BLaER1 treated with 17β-estradiol and CSF1 and Interleukin-3, amounts not matched to agents 10 nM and 100 nM (cell line): ENCODE measurements at regions not wholly inside any gene's neighbourhood (a gene's known extent, or its start where the extent isn't known, plus 50 kb on each side); places are given as distances from the start of the nearest gene placed in this dataset.

Experiments used
- H3K27ac ChIP-seq, 11 experiments: shearing (Covaris generic); formaldehyde crosslinking; 2 replicates each; pipeline ENCODE4 v1.8.1; 2022
- H3K27me3 ChIP-seq, 11 experiments: shearing (Covaris generic); formaldehyde crosslinking; 2 replicates each; pipeline ENCODE4 v1.8.1; 2022
- H3K36me3 ChIP-seq, 11 experiments: shearing (Covaris generic); formaldehyde crosslinking; 2 replicates each; pipeline ENCODE4 v1.8.1; 2022
- H3K4me1 ChIP-seq, 10 experiments: shearing (Covaris generic); formaldehyde crosslinking; 2 replicates each; pipeline ENCODE4 v1.8.1; 2022
- H3K4me2 ChIP-seq, 11 experiments: shearing (Covaris generic); formaldehyde crosslinking; 2 replicates each; pipeline ENCODE4 v1.8.1; 2022
- H3K4me3 ChIP-seq, 10 experiments: shearing (Covaris generic); formaldehyde crosslinking; 2 replicates each; pipeline ENCODE4 v1.8.1; 2022
- H3K9ac ChIP-seq, 11 experiments: shearing (Covaris generic); formaldehyde crosslinking; 2 replicates each; pipeline ENCODE4 v1.8.1; 2022
- H3K9me3 ChIP-seq, 11 experiments: shearing (Covaris generic); formaldehyde crosslinking; replicated peaks in 1 of 11; 2 replicates each; pipeline ENCODE4 v1.8.1; 2022
- H4K20me1 ChIP-seq, 11 experiments: shearing (Covaris generic); formaldehyde crosslinking; 2 replicates each; pipeline ENCODE4 v1.8.1; 2022
- Cebpa-rat ChIP-seq, 11 experiments: shearing (Covaris generic); IDR thresholded peaks; 2 replicates each; pipeline ENCODE4 v1.8.1; 2022

DNA sequence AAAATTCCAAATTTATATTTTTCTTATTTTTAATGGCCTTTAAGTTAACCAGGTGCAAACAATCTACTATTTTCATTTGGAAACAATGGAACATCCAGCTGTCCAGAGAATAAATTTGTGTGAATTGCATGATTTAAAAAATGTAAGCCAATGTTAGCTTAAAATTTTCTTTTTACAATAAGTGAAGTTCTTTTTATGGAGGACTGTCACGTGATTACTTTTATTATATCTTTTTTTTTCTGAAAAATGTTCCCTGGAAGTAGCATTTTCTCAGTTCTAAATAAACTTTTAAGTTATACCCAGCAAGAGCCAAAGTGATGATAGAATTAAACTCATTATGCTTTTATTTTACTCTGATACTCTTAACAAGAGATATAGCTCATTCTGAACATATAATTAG, 267.7 kb upstream of the SLC35B3 start:
- Histone ChIP-seq H4K20me1 (no peaks in the 10 kb centered on the region), H3K27me3 (no peaks in the 10 kb centered on the region), H3K36me3 (no peaks in the 10 kb centered on the region), H3K4me2 (no peak overlapping the region), H3K27ac (no peak overlapping the region), H3K4me3 (no peak overlapping the region), H3K9ac (no peak overlapping the region), H3K9me3 (no peaks in the 10 kb centered on the region), H3K4me1 (peaks cover 0 to 5% (median 0%) of the 10 kb centered on the region in 10 experiments; a peak in 2 of 20 replicates)
- no peak for TF ChIP-seq Cebpa-rat (IDR thresholded peaks at IDR 0.05)

- H3K4me2 ChIP-seq: no peak overlapping the region
- no peaks in the 10 kb centered on the region for H3K27me3 ChIP-seq
- no peak overlapping the region for H3K9ac ChIP-seq
- peaks cover 17 to 25% (median 22%) of the 10 kb centered on the region in 11 experiments for H3K9me3 ChIP-seq
- TF ChIP-seq Cebpa-rat (IDR thresholded peaks at IDR 0.05): no peak
- no peak overlapping the region for H3K27ac ChIP-seq
- H4K20me1 ChIP-seq: no peaks in the 10 kb centered on the region
- no peak overlapping the region for H3K4me3 ChIP-seq
- H3K4me1 ChIP-seq: no peaks in the 10 kb centered on the region
- no peaks in the 10 kb centered on the region for H3K36me3 ChIP-seq
These were observed 253.5 kb upstream of the SLC35B3 start for GRCh38 chr6:8688821-8689220.

DNA sequence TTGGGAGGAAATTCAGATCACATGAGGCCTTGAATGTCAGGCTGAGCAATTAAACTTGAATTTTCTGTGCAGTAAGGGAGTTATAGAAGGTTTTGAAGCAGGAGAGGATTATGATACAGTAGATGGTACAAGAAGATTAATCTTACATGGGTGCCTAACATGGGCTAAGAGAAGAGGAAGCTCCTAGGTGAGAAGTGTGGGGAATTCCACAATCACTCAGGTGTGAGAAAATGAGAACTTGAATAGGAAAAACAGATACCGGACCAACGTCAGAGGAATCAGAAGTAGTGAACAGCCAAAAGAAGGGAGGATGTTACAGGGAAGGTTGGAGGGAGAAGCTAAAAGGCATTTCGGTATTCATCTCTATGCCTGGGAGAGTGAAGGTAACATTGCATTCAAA, 250.7 kb upstream of the SLC35B3 start:
- Histone ChIP-seq H3K36me3 (no peaks in the 10 kb centered on the region), H3K9me3 (no peaks in the 10 kb centered on the region), H3K4me2 (no peak overlapping the region), H3K4me3 (no peak overlapping the region), H3K4me1 (no peaks in the 10 kb centered on the region), H4K20me1 (no peaks in the 10 kb centered on the region), H3K27ac (no peak overlapping the region), H3K9ac (no peak overlapping the region), H3K27me3 (no peaks in the 10 kb centered on the region)
- TF ChIP-seq Cebpa-rat (IDR thresholded peaks at IDR 0.05): no peak

DNA sequence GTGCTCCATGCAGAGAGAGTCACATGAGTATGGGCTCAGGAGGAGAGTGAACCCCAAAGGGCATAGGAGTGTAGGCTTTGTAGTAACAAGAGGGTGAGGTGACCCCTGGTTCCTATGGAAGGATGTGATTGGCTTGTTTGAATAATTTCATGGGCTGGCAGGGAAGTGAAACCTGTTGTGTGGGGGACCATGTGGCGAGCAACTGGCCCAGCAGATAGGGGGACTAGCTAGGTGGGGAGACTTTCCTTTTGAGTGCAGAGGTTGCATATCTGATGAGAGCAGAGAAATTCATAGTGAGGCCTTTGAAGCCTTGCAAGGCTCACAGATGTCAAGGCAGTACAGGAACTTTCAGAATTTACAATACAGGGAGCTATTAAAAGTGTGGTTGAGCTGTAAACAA, 247.9 kb upstream of the SLC35B3 start:
- Histone ChIP-seq H3K27me3 (no peaks in the 10 kb centered on the region), H3K9me3 (no peaks in the 10 kb centered on the region), H3K4me3 (no peak overlapping the region), H3K27ac (no peak overlapping the region), H3K36me3 (no peaks in the 10 kb centered on the region), H3K9ac (no peak overlapping the region), H3K4me1 (no peaks in the 10 kb centered on the region), H3K4me2 (no peak overlapping the region), H4K20me1 (no peaks in the 10 kb centered on the region)
- TF ChIP-seq Cebpa-rat (IDR thresholded peaks at IDR 0.05): no peak

GRCh38 chr6:8679823-8680222, 244.5 kb upstream of the SLC35B3 start:
- no peaks in the 10 kb centered on the region for H3K36me3 ChIP-seq
- no peak for TF ChIP-seq Cebpa-rat (IDR thresholded peaks at IDR 0.05)
- H3K4me2 ChIP-seq: no peak overlapping the region
- no peak overlapping the region for H3K9ac ChIP-seq
- no peaks in the 10 kb centered on the region for H3K9me3 ChIP-seq
- H3K27me3 ChIP-seq: no peaks in the 10 kb centered on the region
- H3K4me1 ChIP-seq: no peaks in the 10 kb centered on the region
- H3K4me3 ChIP-seq: no peak overlapping the region
- no peak overlapping the region for H3K27ac ChIP-seq
- no peaks in the 10 kb centered on the region for H4K20me1 ChIP-seq

DNA sequence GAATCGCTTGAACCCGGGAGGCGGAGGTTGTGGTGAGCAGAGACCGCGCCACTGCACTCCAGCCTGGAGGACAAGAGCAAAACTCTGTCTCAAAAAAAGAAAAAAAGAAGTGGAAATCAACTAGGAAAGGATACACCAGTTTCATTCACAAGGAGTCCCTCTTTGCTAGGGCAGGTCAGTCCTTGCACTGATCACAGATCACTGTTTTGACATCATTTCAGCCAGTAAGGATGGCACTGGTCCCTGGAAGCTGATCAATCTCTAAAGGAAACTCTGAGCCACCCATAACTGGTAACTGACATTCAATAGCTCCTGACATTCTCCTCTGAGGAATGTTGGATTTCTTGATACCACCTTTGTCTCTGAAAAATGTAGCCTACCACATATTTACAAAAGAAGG, 243.1 kb upstream of the SLC35B3 start:
- no peak overlapping the region for H3K4me2 ChIP-seq
- H3K9ac ChIP-seq: no peak overlapping the region
- H3K4me1 ChIP-seq: peaks cover 0 to 9% (median 0%) of the 10 kb centered on the region in 10 experiments; a peak in 4 of 20 replicates
- no peaks in the 10 kb centered on the region for H3K36me3 ChIP-seq
- H3K27me3 ChIP-seq: no peaks in the 10 kb centered on the region
- 0 out of 22 replicates have a peak, but pooled peaks cover 0 to 4% (median 0%) of the 10 kb centered on the region in 11 experiments for H3K9me3 ChIP-seq
- no peaks in the 10 kb centered on the region for H4K20me1 ChIP-seq
- TF ChIP-seq Cebpa-rat (IDR thresholded peaks at IDR 0.05): no peak
- no peak overlapping the region for H3K4me3 ChIP-seq
- no peak overlapping the region for H3K27ac ChIP-seq

DNA sequence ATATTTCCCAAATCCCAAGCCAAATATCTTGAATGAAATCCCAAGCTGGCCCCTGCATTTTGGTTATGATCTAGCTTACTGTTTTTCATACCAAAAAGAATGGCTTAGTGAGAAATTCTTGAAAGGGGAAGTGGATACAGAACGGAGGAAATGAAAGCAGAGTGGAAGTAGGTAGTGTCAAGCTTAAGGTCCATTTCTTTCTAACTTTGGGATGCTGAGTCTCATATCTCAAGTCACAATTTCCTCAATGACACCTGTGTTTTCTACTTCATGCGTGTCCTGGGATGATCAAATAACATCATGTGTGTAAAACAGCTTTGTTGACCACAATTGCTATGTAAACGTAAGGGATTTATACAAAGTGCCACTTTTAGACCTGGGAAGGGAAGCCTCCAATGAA, 238.8 kb upstream of the SLC35B3 start:
- H3K4me1 ChIP-seq: peaks cover 0 to 9% (median 0%) of the 10 kb centered on the region in 10 experiments; a peak in 4 of 20 replicates

DNA sequence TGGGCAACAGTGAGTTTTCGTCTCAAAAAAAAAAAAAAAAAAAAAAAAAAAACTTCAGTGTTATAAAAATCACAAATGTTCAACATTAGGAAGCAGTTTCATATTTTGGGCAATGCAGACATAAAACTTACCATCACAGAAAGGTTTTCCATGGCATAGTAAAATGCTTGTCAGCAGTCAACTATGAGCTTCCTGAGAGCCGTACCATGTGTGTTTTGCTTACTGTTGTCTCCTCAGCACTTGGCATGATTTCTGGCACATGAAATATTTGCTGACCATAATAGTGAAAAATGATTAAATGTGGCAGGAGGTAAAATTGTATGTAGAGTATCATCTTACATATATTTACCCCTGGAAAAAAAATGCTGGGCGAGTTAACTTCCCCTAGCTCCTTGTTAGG, 237.5 kb upstream of the SLC35B3 start:
- Histone ChIP-seq H3K4me1 (peaks cover 0 to 9% (median 0%) of the 10 kb centered on the region in 10 experiments; a peak in 4 of 20 replicates), H3K4me3 (no peak overlapping the region), H3K27me3 (no peaks in the 10 kb centered on the region), H3K4me2 (no peak overlapping the region), H3K36me3 (no peaks in the 10 kb centered on the region), H3K9me3 (0 out of 22 replicates have a peak, but pooled peaks cover 0 to 4% (median 0%) of the 10 kb centered on the region in 11 experiments), H3K27ac (no peak overlapping the region), H4K20me1 (no peaks in the 10 kb centered on the region), H3K9ac (no peak overlapping the region)
- no peak for TF ChIP-seq Cebpa-rat (IDR thresholded peaks at IDR 0.05)

More for the DNA sequence above, 238.8 kb upstream of the SLC35B3 start:
- Histone ChIP-seq H3K4me3 (no peak overlapping the region), H3K36me3 (no peaks in the 10 kb centered on the region), H3K9ac (no peak overlapping the region), H3K9me3 (0 out of 22 replicates have a peak, but pooled peaks cover 0 to 4% (median 0%) of the 10 kb centered on the region in 11 experiments), H3K27me3 (no peaks in the 10 kb centered on the region), H3K27ac (no peak overlapping the region), H3K4me2 (peak overlapping the region in 1 of 11 experiments; percentile 20; a peak in 1 of 22 replicates), H4K20me1 (no peaks in the 10 kb centered on the region)
- no peak for TF ChIP-seq Cebpa-rat (IDR thresholded peaks at IDR 0.05)

- no peak overlapping the region for H3K4me3 ChIP-seq
These were observed 235.4 kb upstream of the SLC35B3 start for GRCh38 chr6:8670792-8671191.

DNA sequence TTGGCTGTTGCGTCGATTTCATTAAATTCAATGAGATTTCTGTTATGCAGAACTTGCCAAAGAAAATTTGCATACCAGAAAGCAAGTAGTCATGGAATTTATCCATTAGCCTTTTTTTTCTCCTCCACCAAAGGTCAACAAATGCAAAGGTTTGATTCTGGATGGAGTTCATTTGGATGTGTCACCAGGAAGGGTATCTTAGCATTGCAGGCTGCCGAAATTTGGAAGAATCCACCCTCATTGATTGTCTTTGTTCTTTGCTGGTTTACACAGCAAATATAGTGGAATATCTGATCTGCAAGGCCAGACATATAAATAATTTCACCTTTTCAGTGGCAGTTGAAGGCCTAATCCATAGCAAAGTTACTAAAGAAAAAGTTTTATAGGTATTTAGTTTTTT, 229.4 kb upstream of the SLC35B3 start:
- Histone ChIP-seq H3K27ac (no peak overlapping the region), H3K4me2 (no peak overlapping the region), H4K20me1 (no peaks in the 10 kb centered on the region), H3K27me3 (no peaks in the 10 kb centered on the region), H3K4me1 (no peaks in the 10 kb centered on the region), H3K9me3 (no peaks in the 10 kb centered on the region), H3K9ac (no peak overlapping the region), H3K4me3 (no peak overlapping the region), H3K36me3 (no peaks in the 10 kb centered on the region)
- no peak for TF ChIP-seq Cebpa-rat (IDR thresholded peaks at IDR 0.05)

More at GRCh38 chr6:8670792-8671191, 235.4 kb upstream of the SLC35B3 start:
- Histone ChIP-seq H3K4me1 (peaks cover 0 to 9% (median 0%) of the 10 kb centered on the region in 10 experiments; a peak in 4 of 20 replicates), H3K4me2 (no peak overlapping the region), H3K9me3 (0 out of 22 replicates have a peak, but pooled peaks cover 0 to 4% (median 0%) of the 10 kb centered on the region in 11 experiments), H3K27ac (no peak overlapping the region), H3K9ac (no peak overlapping the region), H4K20me1 (no peaks in the 10 kb centered on the region), H3K36me3 (no peaks in the 10 kb centered on the region), H3K27me3 (no peaks in the 10 kb centered on the region)
- TF ChIP-seq Cebpa-rat (IDR thresholded peaks at IDR 0.05): no peak
